Thyroid gland (tissue), 4 donors: ENCODE measurements at regions not wholly inside any gene's neighbourhood (a gene's known extent, or its start where the extent isn't known, plus 50 kb on each side); places are given as distances from the start of the nearest gene placed in this dataset.

Experiments used
- POLR2A ChIP-seq, 2 donors: fragments of 450-650 bp; IDR thresholded peaks; one replicate each; pipeline ENCODE4 v1.6.1; 2017; ENCODE audit warnings: antibody characterized with exemption in 2 of 2, mild to moderate bottlenecking in 2 of 2, moderate library complexity in 1 of 2
- TF ChIP-seq, protein P1 (sequence below), 6 experiments: fragments of 200-600 bp in 3 of 6; fragments of 450-650 bp in 3 of 6; sonication (generic) in 3 of 6; IDR thresholded peaks; one replicate each; pipeline ENCODE4 v1.5.1; 2016 to 2019; ENCODE audit warnings: antibody characterized with exemption in 6 of 6, mild to moderate bottlenecking in 2 of 6, inconsistent platforms in 1 of 6, moderate library complexity in 1 of 6

DNA sequence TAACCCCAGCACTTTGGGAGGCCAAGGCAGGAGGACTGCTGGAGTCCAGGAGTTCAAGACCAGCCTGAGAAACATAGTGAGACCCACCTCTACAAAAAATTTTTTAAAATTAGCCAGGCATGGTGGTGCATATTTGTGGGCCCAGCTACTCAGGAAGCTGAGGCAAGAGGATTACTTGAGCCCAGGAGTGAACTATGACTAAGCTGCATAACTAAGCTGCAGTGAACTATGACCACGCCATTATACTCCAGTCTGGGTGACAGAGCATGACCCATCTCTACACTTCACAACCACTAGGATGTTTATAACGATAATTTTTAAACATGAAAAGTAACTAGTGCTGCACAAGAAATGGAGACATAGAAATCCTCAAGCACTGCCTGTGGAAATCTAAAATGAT lies 352.7 kb upstream of the SGCG start:
- TF ChIP-seq, protein P1, sequence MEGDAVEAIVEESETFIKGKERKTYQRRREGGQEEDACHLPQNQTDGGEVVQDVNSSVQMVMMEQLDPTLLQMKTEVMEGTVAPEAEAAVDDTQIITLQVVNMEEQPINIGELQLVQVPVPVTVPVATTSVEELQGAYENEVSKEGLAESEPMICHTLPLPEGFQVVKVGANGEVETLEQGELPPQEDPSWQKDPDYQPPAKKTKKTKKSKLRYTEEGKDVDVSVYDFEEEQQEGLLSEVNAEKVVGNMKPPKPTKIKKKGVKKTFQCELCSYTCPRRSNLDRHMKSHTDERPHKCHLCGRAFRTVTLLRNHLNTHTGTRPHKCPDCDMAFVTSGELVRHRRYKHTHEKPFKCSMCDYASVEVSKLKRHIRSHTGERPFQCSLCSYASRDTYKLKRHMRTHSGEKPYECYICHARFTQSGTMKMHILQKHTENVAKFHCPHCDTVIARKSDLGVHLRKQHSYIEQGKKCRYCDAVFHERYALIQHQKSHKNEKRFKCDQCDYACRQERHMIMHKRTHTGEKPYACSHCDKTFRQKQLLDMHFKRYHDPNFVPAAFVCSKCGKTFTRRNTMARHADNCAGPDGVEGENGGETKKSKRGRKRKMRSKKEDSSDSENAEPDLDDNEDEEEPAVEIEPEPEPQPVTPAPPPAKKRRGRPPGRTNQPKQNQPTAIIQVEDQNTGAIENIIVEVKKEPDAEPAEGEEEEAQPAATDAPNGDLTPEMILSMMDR (IDR thresholded peaks at IDR 0.05) = no peak
- no peak for TF ChIP-seq POLR2A (IDR thresholded peaks at IDR 0.05)
